Natural killer cell treated with Interleukin-12 subunit alpha and Interleukin-12 subunit beta and Interleukin-15 and Interleukin-18, amount 100 ng/mL, for 72 hours (primary cell): ENCODE measurements at regions not wholly inside any gene's neighbourhood (a gene's known extent, or its start where the extent isn't known, plus 50 kb on each side); places are given as distances from the start of the nearest gene placed in this dataset.
"Not testable (repeated sequence)": the region's sequence is repeated elsewhere in the genome, so short reads cannot be mapped to it uniquely, and the experiment has no call there.

ENCODE experiments used
- ATAC-seq, 2 donors: fragments of 150-1000 bp; cut with Tn5 transposase in 1 of 2; sonication (Bioruptor Pico), chemical (Tn5 transposase) in 1 of 2; 2 replicates each; pipeline ENCODE4 v1.10.0; 2021
- DNase-seq: peaks from one replicate; pipeline ENCODE4 v3.0.0; 2022; ENCODE audit warnings: low spot score
- H3K27ac Mint-ChIP-seq, 2 donors: 1 replicate in 1 of 2; 2 replicates in 1 of 2; pipeline ENCODE4 v1.8.0; 2022; ENCODE audit warnings: mixed read lengths in 2 of 2, mild to moderate bottlenecking in 1 of 2, moderate library complexity in 1 of 2
- H3K27me3 Mint-ChIP-seq, 2 donors: 1 replicate in 1 of 2; 2 replicates in 1 of 2; pipeline ENCODE4 v1.8.0; 2022; ENCODE audit warnings: mixed read lengths in 2 of 2
- H3K36me3 Mint-ChIP-seq: one replicate; pipeline ENCODE4 v1.8.0; 2022; ENCODE audit warnings: mixed read lengths
- H3K4me1 Mint-ChIP-seq, 2 donors: 1 replicate in 1 of 2; 2 replicates in 1 of 2; pipeline ENCODE4 v1.8.0; 2022; ENCODE audit warnings: low read depth in 2 of 2, mixed read lengths in 2 of 2, mild to moderate bottlenecking in 1 of 2
- H3K4me3 Mint-ChIP-seq: one replicate; pipeline ENCODE4 v1.8.0; 2022; ENCODE audit warnings: mixed read lengths
- H3K9me3 Mint-ChIP-seq: 2 replicates; pipeline ENCODE4 v1.8.0; 2022; ENCODE audit warnings: mixed read lengths

- Mint-ChIP-seq H3K9me3 (peaks cover 3% of the 10 kb centered on the region), H3K27ac (no peak overlapping the region), H3K4me1 (peaks cover 22 to 23% of the 10 kb centered on the region in 2 donors), H3K36me3 (peaks cover 5% of the 10 kb centered on the region), H3K27me3 (no peaks in the 10 kb centered on the region), H3K4me3 (no peak overlapping the region)
- no peak for DNase-seq
- no peak for ATAC-seq
Observed at GRCh38 chr21:18148401-18148800, 96.2 kb upstream of the CHODL start.

GRCh38 chr21:18147678-18148077 lies 97.0 kb upstream of the CHODL start:
- no peaks in the 10 kb centered on the region for H3K27me3 Mint-ChIP-seq
- H3K4me3 Mint-ChIP-seq = no peak overlapping the region
- H3K4me1 Mint-ChIP-seq = peaks cover 15 to 16% of the 10 kb centered on the region in 2 donors
- no peak for ATAC-seq
- peaks cover 3% of the 10 kb centered on the region for H3K9me3 Mint-ChIP-seq
- H3K27ac Mint-ChIP-seq = no peak overlapping the region
- DNase-seq = no peak
- H3K36me3 Mint-ChIP-seq = peaks cover 5% of the 10 kb centered on the region

- H3K36me3 Mint-ChIP-seq = peaks cover 5% of the 10 kb centered on the region
- H3K9me3 Mint-ChIP-seq = peaks cover 3% of the 10 kb centered on the region
- ATAC-seq = no peak
Observed at GRCh38 chr21:18146820-18147219, 97.8 kb upstream of the CHODL start.

GRCh38 chr21:18144339-18144738 lies 100.3 kb upstream of the CHODL start:
- H3K4me3 Mint-ChIP-seq = no peak overlapping the region
- ATAC-seq (no peak), DNase-seq (no peak)
- H3K27ac Mint-ChIP-seq = no peak overlapping the region
- peaks cover 5% of the 10 kb centered on the region for H3K36me3 Mint-ChIP-seq
- peaks cover 0 to 3% of the 10 kb centered on the region in 2 donors for H3K27me3 Mint-ChIP-seq
- H3K4me1 Mint-ChIP-seq = no peaks in the 10 kb centered on the region
- peaks cover 3% of the 10 kb centered on the region for H3K9me3 Mint-ChIP-seq

More at GRCh38 chr21:18146820-18147219, 97.8 kb upstream of the CHODL start:
- Mint-ChIP-seq H3K4me1 (peaks cover 8% of the 10 kb centered on the region in 2 donors), H3K27me3 (no peaks in the 10 kb centered on the region), H3K27ac (no peak overlapping the region), H3K4me3 (no peak overlapping the region)
- no peak for DNase-seq

GRCh38 chr21:18142655-18143054 lies 102.0 kb upstream of the CHODL start:
- no peak overlapping the region for H3K27ac Mint-ChIP-seq
- DNase-seq = no peak
- peaks cover 10% of the 10 kb centered on the region for H3K36me3 Mint-ChIP-seq
- H3K27me3 Mint-ChIP-seq = peaks cover 0 to 3% of the 10 kb centered on the region in 2 donors
- no peaks in the 10 kb centered on the region for H3K4me1 Mint-ChIP-seq
- ATAC-seq = no peak
- H3K4me3 Mint-ChIP-seq = no peak overlapping the region
- peaks cover 3% of the 10 kb centered on the region for H3K9me3 Mint-ChIP-seq

- no peak for DNase-seq
- Mint-ChIP-seq H3K27ac (no peak overlapping the region), H3K4me3 (no peak overlapping the region), H3K9me3 (no peaks in the 10 kb centered on the region), H3K27me3 (peaks cover 0 to 6% of the 10 kb centered on the region in 2 donors), H3K36me3 (peaks cover 5% of the 10 kb centered on the region), H3K4me1 (no peaks in the 10 kb centered on the region)
- ATAC-seq = no peak
Observed at GRCh38 chr21:18138507-18138906, 106.1 kb upstream of the CHODL start.

- H3K4me1 Mint-ChIP-seq = no peaks in the 10 kb centered on the region
Observed at GRCh38 chr21:18129526-18129925, 115.1 kb upstream of the CHODL start.

GRCh38 chr21:18118566-18118965 lies 126.1 kb upstream of the CHODL start:
- Mint-ChIP-seq H3K4me3 (no peak overlapping the region), H3K27ac (no peak overlapping the region), H3K36me3 (no peaks in the 10 kb centered on the region), H3K27me3 (peaks cover 0 to 3% of the 10 kb centered on the region in 2 donors), H3K4me1 (no peaks in the 10 kb centered on the region), H3K9me3 (no peaks in the 10 kb centered on the region)
- DNase-seq (no peak), ATAC-seq (no peak)

More at GRCh38 chr21:18129526-18129925, 115.1 kb upstream of the CHODL start:
- no peak overlapping the region for H3K4me3 Mint-ChIP-seq
- DNase-seq = no peak
- H3K27me3 Mint-ChIP-seq = peaks cover 0 to 7% of the 10 kb centered on the region in 2 donors
- H3K27ac Mint-ChIP-seq = no peak overlapping the region
- ATAC-seq = no peak
- H3K36me3 Mint-ChIP-seq = no peaks in the 10 kb centered on the region
- H3K9me3 Mint-ChIP-seq = no peaks in the 10 kb centered on the region

GRCh38 chr21:18117176-18117575 lies 127.5 kb upstream of the CHODL start:
- Mint-ChIP-seq H3K27me3 (peaks cover 0 to 3% of the 10 kb centered on the region in 2 donors), H3K36me3 (no peaks in the 10 kb centered on the region), H3K4me1 (no peaks in the 10 kb centered on the region)

GRCh38 chr21:18114810-18115209 lies 129.8 kb upstream of the CHODL start:
- Mint-ChIP-seq H3K4me1 (no peaks in the 10 kb centered on the region), H3K4me3 (no peak overlapping the region), H3K27ac (no peak overlapping the region), H3K9me3 (no peaks in the 10 kb centered on the region), H3K27me3 (peaks cover 0 to 3% of the 10 kb centered on the region in 2 donors), H3K36me3 (no peaks in the 10 kb centered on the region)
- ATAC-seq = no peak
- DNase-seq = no peak

More at GRCh38 chr21:18117176-18117575, 127.5 kb upstream of the CHODL start:
- DNase-seq = no peak
- Mint-ChIP-seq H3K9me3 (no peaks in the 10 kb centered on the region), H3K27ac (no peak overlapping the region), H3K4me3 (no peak overlapping the region)
- no peak for ATAC-seq

- no peaks in the 10 kb centered on the region for H3K36me3 Mint-ChIP-seq
- ATAC-seq (no peak), DNase-seq (no peak)
- H3K4me1 Mint-ChIP-seq = no peaks in the 10 kb centered on the region
- no peak overlapping the region for H3K4me3 Mint-ChIP-seq
- H3K27ac Mint-ChIP-seq = no peak overlapping the region
- H3K27me3 Mint-ChIP-seq = no peaks in the 10 kb centered on the region
- H3K9me3 Mint-ChIP-seq = no peaks in the 10 kb centered on the region
Observed at GRCh38 chr21:18104802-18105201, 139.8 kb upstream of the CHODL start.

GRCh38 chr21:18096413-18096812 lies 148.2 kb upstream of the CHODL start:
- H3K4me3 Mint-ChIP-seq, ATAC-seq, H3K27me3 Mint-ChIP-seq, H3K4me1 Mint-ChIP-seq, H3K27ac Mint-ChIP-seq, DNase-seq: not testable (repeated sequence)
- Mint-ChIP-seq H3K9me3 (peaks cover 15% of the 10 kb centered on the region), H3K36me3 (peaks cover 33% of the 10 kb centered on the region)

GRCh38 chr21:18089786-18090185 lies 154.8 kb upstream of the CHODL start:
- H3K4me1 Mint-ChIP-seq = no peaks in the 10 kb centered on the region
- no peak overlapping the region for H3K4me3 Mint-ChIP-seq
- DNase-seq (no peak), ATAC-seq (no peak)
- H3K27me3 Mint-ChIP-seq = no peaks in the 10 kb centered on the region
- peaks cover 17% of the 10 kb centered on the region for H3K9me3 Mint-ChIP-seq
- peaks cover 24% of the 10 kb centered on the region for H3K36me3 Mint-ChIP-seq
- no peak overlapping the region for H3K27ac Mint-ChIP-seq

- H3K4me1 Mint-ChIP-seq = no peaks in the 10 kb centered on the region
Observed at GRCh38 chr21:18070392-18070791, 174.2 kb upstream of the CHODL start.

GRCh38 chr21:18069875-18070274 lies 174.8 kb upstream of the CHODL start:
- Mint-ChIP-seq H3K4me1 (no peaks in the 10 kb centered on the region), H3K27me3 (peaks cover 0 to 8% of the 10 kb centered on the region in 2 donors), H3K4me3 (no peak overlapping the region), H3K36me3 (no peaks in the 10 kb centered on the region), H3K9me3 (peaks cover 2% of the 10 kb centered on the region), H3K27ac (no peak overlapping the region)
- no peak for ATAC-seq
- DNase-seq = no peak

More at GRCh38 chr21:18070392-18070791, 174.2 kb upstream of the CHODL start:
- no peak overlapping the region for H3K27ac Mint-ChIP-seq
- peaks cover 0 to 8% of the 10 kb centered on the region in 2 donors for H3K27me3 Mint-ChIP-seq
- no peak for DNase-seq
- no peak for ATAC-seq
- no peak overlapping the region for H3K4me3 Mint-ChIP-seq
- no peaks in the 10 kb centered on the region for H3K36me3 Mint-ChIP-seq
- H3K9me3 Mint-ChIP-seq = peaks cover 2% of the 10 kb centered on the region
